Uterus (tissue), 2 donors: ENCODE measurements at regions not wholly inside any gene's neighbourhood (a gene's known extent, or its start where the extent isn't known, plus 50 kb on each side); places are given as distances from the start of the nearest gene placed in this dataset.

ENCODE experiments used
- POLR2A ChIP-seq, 2 donors: fragments of 450-650 bp; IDR thresholded peaks; one replicate each; pipeline ENCODE4 v1.6.1; 2016; ENCODE audit warnings: antibody characterized with exemption in 2 of 2, mild to moderate bottlenecking in 1 of 2, moderate library complexity in 1 of 2
- TF ChIP-seq, protein P1 (sequence below), 4 experiments: fragments of 200-600 bp in 2 of 4; fragments of 450-650 bp in 2 of 4; sonication (generic) in 2 of 4; IDR thresholded peaks; one replicate each; pipeline ENCODE4 v1.5.1; 2016 to 2019; ENCODE audit warnings: antibody characterized with exemption in 4 of 4, mild to moderate bottlenecking in 2 of 4, moderate library complexity in 1 of 4

DNA sequence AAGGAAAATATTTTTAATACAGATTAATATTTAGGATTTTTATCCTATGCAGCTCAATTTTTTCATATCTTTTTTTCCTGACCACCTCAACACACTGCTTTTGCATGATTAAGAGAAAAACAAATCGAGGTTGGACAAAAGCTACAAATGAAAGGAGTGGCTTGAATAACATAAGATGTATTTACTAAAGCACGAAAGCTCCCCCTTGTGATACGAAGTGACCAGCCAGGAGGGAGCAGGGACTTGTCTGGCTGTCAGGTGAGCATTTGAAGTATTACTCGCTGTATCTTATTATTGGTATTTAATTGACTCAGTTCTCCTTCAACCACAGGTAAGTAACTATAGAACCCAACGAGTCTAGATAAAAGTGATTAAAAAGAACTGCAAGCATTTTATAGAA is 265.2 kb upstream of the PHF14 start:
- TF ChIP-seq POLR2A (IDR thresholded peaks at IDR 0.05), result no peak
- TF ChIP-seq, protein P1, sequence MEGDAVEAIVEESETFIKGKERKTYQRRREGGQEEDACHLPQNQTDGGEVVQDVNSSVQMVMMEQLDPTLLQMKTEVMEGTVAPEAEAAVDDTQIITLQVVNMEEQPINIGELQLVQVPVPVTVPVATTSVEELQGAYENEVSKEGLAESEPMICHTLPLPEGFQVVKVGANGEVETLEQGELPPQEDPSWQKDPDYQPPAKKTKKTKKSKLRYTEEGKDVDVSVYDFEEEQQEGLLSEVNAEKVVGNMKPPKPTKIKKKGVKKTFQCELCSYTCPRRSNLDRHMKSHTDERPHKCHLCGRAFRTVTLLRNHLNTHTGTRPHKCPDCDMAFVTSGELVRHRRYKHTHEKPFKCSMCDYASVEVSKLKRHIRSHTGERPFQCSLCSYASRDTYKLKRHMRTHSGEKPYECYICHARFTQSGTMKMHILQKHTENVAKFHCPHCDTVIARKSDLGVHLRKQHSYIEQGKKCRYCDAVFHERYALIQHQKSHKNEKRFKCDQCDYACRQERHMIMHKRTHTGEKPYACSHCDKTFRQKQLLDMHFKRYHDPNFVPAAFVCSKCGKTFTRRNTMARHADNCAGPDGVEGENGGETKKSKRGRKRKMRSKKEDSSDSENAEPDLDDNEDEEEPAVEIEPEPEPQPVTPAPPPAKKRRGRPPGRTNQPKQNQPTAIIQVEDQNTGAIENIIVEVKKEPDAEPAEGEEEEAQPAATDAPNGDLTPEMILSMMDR (IDR thresholded peaks at IDR 0.05), result no peak
